Upper lobe of right lung (tissue), 1 donor: ENCODE measurements at regions not wholly inside any gene's neighbourhood (a gene's known extent, or its start where the extent isn't known, plus 50 kb on each side); places are given as distances from the start of the nearest gene placed in this dataset.
"Not testable (repeated sequence)": the region's sequence is repeated elsewhere in the genome, so short reads cannot be mapped to it uniquely, and the experiment has no call there.

ENCODE experiments used
- ATAC-seq: fragments of 200-7000 bp; cut with Tn5 transposase; one replicate; pipeline ENCODE4 v1.9.1; 2020; ENCODE audit warnings: mild to moderate bottlenecking, moderate library complexity
- DNase-seq: peaks from one replicate; pipeline ENCODE4 v3.0.0-alpha.2; 2020
- H3K27ac ChIP-seq: fragments of 200-600 bp; one replicate; pipeline ENCODE4 v1.8.0; 2022
- H3K27me3 ChIP-seq: fragments of 200-600 bp; one replicate; pipeline ENCODE4 v1.8.0; 2022; ENCODE audit warnings: mild to moderate bottlenecking
- H3K36me3 ChIP-seq: fragments of 200-600 bp; one replicate; pipeline ENCODE4 v1.8.0; 2022
- H3K4me1 ChIP-seq: fragments of 200-600 bp; one replicate; pipeline ENCODE4 v1.8.0; 2022
- H3K4me3 ChIP-seq: fragments of 200-600 bp; one replicate; pipeline ENCODE4 v1.8.0; 2022; ENCODE audit warnings: mild to moderate bottlenecking
- H3K9me3 ChIP-seq: fragments of 200-600 bp; one replicate; pipeline ENCODE4 v1.8.0; 2022
- intact Hi-C: fragments of 100-400 bp; cut with DNase I; formaldehyde crosslinking; loops from one replicate; pipeline ENCODE4 v1.11.0; 2022
- TF ChIP-seq, protein P1 (sequence below): fragments of 200-600 bp; IDR thresholded peaks from one replicate; pipeline ENCODE4 v1.8.0; 2022; ENCODE audit warnings: antibody characterized with exemption
- donor health status: DM: no; HTN: yes; CAD: no; lungs with severe emphysema.

DNA sequence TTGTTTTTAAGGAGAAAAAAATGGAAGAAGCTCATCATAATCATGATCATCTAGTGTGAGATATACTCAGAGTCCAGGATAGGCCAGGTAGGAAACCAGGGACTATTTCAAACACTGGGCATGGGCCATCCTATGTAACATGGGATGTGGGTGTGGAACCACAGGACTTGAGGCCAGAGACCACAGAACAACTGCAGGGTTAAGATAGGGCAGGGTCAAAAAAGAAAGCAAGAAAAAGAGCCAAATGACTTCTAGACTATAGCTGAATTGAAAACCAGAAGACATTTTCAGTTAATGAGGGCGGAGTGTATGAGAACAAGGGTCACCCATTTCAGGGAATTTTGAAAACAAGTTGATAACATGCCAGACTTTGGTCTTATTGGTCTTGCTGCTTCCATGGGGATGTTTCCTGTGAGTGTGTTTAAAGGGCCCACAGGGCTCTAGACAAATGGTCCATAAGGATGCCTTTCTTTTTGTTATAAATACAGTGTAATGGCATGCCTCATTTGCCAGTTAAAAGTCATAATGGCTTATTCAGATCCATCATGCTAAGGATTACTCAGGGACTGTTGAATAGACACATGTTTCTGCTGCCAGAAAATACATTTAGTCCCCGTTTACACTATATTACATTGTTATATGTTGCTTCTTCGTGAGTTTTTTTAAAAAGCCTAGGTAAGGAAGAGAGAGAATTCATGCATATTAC lies 182.0 kb upstream of the C21orf91 start:
- no peaks in the 10 kb centered on the region for H3K4me1 ChIP-seq
- TF ChIP-seq, protein P1, sequence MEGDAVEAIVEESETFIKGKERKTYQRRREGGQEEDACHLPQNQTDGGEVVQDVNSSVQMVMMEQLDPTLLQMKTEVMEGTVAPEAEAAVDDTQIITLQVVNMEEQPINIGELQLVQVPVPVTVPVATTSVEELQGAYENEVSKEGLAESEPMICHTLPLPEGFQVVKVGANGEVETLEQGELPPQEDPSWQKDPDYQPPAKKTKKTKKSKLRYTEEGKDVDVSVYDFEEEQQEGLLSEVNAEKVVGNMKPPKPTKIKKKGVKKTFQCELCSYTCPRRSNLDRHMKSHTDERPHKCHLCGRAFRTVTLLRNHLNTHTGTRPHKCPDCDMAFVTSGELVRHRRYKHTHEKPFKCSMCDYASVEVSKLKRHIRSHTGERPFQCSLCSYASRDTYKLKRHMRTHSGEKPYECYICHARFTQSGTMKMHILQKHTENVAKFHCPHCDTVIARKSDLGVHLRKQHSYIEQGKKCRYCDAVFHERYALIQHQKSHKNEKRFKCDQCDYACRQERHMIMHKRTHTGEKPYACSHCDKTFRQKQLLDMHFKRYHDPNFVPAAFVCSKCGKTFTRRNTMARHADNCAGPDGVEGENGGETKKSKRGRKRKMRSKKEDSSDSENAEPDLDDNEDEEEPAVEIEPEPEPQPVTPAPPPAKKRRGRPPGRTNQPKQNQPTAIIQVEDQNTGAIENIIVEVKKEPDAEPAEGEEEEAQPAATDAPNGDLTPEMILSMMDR = no peak
- ATAC-seq (no peak), DNase-seq (no peak)
- no peak overlapping the region for H3K4me3 ChIP-seq
- no peaks in the 10 kb centered on the region for H3K9me3 ChIP-seq
- intact Hi-C loops = no loop called here
- H3K27me3 ChIP-seq = no peaks in the 10 kb centered on the region
- H3K36me3 ChIP-seq = no peaks in the 10 kb centered on the region
- H3K27ac ChIP-seq = no peak overlapping the region

DNA sequence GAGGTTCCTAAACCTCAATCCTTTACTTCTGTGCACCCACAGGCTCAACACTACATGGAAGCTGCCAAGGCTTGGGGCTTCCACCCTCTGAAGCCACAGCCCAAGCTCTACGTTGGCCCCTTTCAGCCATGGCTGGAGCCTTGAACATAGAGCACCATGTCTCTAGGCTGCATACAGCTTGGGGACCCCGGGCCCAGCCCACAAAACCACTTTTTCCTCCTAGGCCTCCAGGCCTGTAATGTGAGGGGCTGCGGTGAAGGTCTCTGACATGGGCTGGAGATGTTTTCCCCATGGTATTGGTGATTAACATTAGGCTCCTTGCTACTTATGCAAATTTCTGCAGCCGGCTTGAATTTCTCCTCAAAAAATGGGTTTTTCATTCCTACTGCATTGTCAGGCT lies 179.4 kb upstream of the C21orf91 start:
- H3K9me3 ChIP-seq, H3K4me3 ChIP-seq, ATAC-seq, H3K27ac ChIP-seq, H3K36me3 ChIP-seq, DNase-seq, intact Hi-C loops, H3K27me3 ChIP-seq, H3K4me1 ChIP-seq: not testable (repeated sequence)

DNA sequence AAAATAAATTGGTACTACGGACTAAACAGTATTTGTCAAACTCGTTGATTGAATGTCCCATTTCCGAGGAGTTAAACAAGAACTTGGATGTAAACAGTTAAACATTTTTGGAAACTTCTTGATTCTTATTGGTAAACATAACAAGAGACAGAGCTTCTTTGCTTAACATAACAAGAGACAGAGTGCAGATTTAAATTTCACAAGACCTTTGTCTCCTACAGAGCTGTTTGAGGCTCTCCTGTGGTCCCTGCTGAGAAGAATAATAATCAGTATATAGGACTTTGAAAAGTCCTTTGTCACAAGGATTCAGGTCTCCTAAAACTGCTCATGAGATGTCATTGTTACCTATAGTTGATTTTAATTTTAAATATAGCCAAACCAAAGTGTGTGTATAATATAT lies 170.6 kb upstream of the C21orf91 start:
- Histone ChIP-seq H3K27me3 (no peaks in the 10 kb centered on the region), H3K4me3 (no peak overlapping the region), H3K36me3 (no peaks in the 10 kb centered on the region), H3K9me3 (no peaks in the 10 kb centered on the region), H3K27ac (no peak overlapping the region), H3K4me1 (no peaks in the 10 kb centered on the region)
- TF ChIP-seq, protein P1 = no peak
- no peak for DNase-seq
- intact Hi-C loops = no loop called here
- ATAC-seq = no peak

DNA sequence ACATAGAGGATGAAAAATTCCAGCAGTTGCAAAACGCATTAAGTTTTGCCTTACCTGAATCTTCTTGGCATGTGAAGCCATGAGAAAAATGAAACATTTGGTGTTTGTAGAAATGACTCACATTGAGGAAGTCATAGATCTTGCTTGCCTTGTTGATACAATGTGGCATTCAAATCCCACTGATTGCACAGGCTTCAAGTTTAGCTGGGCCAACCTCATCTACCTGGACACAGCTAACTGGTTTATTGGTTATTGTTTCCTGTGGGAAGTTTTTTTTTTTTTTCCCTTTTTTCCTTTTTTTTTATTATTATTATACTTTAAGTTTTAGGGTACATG lies 168.9 kb upstream of the C21orf91 start:
- no peaks in the 10 kb centered on the region for H3K36me3 ChIP-seq
- H3K9me3 ChIP-seq = no peaks in the 10 kb centered on the region
- DNase-seq = no peak
- no peaks in the 10 kb centered on the region for H3K27me3 ChIP-seq
- no peaks in the 10 kb centered on the region for H3K4me1 ChIP-seq
- no peak overlapping the region for H3K4me3 ChIP-seq
- no peak for ATAC-seq
- TF ChIP-seq, protein P1 = no peak
- intact Hi-C loops = no loop called here
- H3K27ac ChIP-seq = no peak overlapping the region

DNA sequence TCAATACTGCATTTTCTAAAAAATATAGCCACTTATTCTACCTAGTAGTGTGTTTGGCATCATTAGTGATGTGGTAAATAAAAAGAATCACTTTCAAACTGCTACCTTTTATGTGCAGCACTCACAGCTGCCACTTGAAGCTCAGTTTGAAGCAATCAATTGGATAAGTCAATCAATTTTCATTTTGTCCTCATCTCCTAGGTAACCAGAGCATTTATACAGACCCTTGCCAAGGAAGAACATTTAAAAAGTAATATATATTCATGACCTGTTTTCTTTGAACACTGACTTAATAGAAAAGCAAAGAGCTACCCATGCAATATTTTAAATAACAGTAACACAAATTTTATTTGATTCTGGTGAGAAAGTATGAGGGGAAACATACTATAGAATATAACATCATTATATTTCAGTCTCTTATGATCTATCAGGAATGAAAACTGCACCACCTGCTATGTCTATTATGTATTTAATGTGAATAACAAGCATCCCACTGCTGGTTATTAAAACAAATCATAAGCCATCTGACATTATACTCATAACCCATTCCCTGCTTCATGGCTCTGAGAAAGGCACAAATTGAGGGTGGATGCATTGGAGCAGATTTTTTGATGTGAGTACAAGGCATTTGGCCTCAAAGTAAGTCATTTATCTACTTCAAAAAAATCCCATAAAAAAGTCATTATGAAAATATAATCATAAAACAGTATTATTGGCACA lies 168.4 kb upstream of the C21orf91 start:
- no peak for ATAC-seq
- Histone ChIP-seq H3K4me1 (no peaks in the 10 kb centered on the region), H3K27me3 (no peaks in the 10 kb centered on the region), H3K4me3 (no peak overlapping the region), H3K27ac (no peak overlapping the region), H3K36me3 (no peaks in the 10 kb centered on the region), H3K9me3 (no peaks in the 10 kb centered on the region)
- TF ChIP-seq, protein P1 = no peak
- intact Hi-C loops = no loop called here
- DNase-seq = no peak

DNA sequence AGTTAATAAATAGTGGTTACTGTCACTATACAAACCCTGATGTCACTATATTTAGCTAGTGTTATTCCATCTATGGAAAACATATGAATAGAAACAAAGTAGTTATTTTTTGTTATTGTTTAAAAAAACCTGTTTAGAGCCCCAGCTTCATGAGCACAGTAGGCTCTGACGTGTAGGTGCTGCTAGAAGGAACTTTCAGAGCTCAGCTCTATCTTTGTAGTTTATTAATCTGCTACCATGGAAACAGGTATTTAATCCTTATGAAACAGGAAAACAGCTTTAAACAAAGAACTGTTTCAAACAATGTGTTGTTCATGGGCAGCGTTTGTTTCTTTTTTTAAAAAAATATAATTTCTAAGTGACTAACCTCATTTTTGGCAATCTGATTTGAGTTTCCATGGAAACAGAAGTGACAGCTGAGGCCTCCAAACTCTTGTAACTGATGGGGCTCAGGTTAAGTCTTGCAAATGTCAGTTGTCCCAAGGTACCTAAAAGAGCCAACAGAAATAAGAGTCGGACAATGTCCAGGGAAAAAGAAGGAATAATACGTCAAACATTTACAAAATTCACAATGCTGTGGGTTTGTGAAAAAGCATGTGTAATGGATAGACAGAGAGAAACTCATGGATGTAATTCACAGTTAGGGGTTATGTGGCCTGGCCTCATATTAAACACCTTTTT lies 162.0 kb upstream of the C21orf91 start:
- Histone ChIP-seq H3K27ac (no peak overlapping the region), H3K9me3 (no peaks in the 10 kb centered on the region), H3K36me3 (no peaks in the 10 kb centered on the region), H3K4me3 (no peak overlapping the region), H3K4me1 (peaks cover 3% of the 10 kb centered on the region), H3K27me3 (no peaks in the 10 kb centered on the region)
- intact Hi-C loops = no loop called here
- no peak for ATAC-seq
- TF ChIP-seq, protein P1 = no peak
- no peak for DNase-seq
